ENCODE measurements at regions not wholly inside any gene's neighbourhood (a gene's known extent, or its start where the extent isn't known, plus 50 kb on each side); places are given as distances from the start of the nearest gene placed in this dataset.

DNA sequence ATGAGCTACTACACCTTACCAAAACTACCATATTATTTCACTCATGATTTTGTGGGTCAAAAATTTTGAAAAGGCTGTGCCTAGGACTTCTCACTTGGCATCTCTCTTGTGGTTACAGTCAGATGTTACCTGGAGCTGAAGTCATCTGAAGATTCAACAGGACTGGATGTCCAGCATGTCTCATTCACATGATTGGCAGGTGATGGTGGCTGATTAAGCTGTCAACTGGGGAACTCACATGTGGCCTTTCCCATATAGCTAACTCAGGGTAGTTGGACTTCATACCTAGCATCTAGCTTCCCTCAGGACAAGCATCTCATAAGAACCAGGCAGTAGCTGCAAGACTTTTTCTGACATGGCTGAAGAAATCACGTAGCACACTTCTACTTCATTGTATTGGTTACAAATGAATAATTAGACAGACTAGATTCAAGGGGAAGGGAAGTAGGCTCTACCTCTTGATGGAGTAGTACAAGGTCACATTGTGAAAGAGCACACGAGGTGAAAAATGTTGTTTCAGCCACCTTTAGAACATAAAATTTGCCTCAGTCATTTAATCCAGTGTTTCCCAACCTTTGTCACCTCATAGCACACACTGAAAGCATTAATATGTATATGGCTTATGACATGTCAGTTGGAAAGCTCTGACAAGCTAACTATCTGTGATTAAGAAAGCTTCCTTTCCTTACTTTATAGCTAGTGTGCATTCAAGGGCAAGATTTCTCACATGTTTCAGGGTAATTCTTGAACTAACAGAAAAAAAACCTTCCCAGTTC lies 68.0 kb upstream of the PTGFRN start:
- TF ChIP-seq, protein P1, sequence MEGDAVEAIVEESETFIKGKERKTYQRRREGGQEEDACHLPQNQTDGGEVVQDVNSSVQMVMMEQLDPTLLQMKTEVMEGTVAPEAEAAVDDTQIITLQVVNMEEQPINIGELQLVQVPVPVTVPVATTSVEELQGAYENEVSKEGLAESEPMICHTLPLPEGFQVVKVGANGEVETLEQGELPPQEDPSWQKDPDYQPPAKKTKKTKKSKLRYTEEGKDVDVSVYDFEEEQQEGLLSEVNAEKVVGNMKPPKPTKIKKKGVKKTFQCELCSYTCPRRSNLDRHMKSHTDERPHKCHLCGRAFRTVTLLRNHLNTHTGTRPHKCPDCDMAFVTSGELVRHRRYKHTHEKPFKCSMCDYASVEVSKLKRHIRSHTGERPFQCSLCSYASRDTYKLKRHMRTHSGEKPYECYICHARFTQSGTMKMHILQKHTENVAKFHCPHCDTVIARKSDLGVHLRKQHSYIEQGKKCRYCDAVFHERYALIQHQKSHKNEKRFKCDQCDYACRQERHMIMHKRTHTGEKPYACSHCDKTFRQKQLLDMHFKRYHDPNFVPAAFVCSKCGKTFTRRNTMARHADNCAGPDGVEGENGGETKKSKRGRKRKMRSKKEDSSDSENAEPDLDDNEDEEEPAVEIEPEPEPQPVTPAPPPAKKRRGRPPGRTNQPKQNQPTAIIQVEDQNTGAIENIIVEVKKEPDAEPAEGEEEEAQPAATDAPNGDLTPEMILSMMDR (IDR thresholded peaks at IDR 0.05; ENCODE audit: low read depth, low read length), result no peak
- TF ChIP-seq EZH2phosphoT487 (IDR thresholded peaks at IDR 0.05; ENCODE audit: low read depth), result no peak

Data from OCI-LY3 (cell line).